HG02610 (cell line): ENCODE measurements at regions not wholly inside any gene's neighbourhood (a gene's known extent, or its start where the extent isn't known, plus 50 kb on each side); places are given as distances from the start of the nearest gene placed in this dataset.

Experiments
- ATAC-seq: cut with Tn5 transposase; IDR thresholded peaks from one replicate; pipeline ENCODE4 v1.9.1; 2021; ENCODE audit warnings: mild to moderate bottlenecking, moderate library complexity; ENCODE audit not compliant: unreplicated experiment

GRCh38 chr12:19940267-19940666 is 428.1 kb upstream of the PDE3A start:
- no peak for ATAC-seq

GRCh38 chr12:19941096-19941495 is 427.2 kb upstream of the PDE3A start:
- no peak for ATAC-seq

GRCh38 chr12:19945559-19946435 is 422.5 kb upstream of the PDE3A start:
- ATAC-seq: no peak

GRCh38 chr12:19946550-19946949 is 421.8 kb upstream of the PDE3A start:
- ATAC-seq: no peak

GRCh38 chr12:19947344-19947743 is 421.0 kb upstream of the PDE3A start:
- ATAC-seq: no peak

- no peak for ATAC-seq
These were observed 416.7 kb upstream of the PDE3A start for GRCh38 chr12:19951664-19952063.

GRCh38 chr12:19953734-19954133 is 414.6 kb upstream of the PDE3A start:
- ATAC-seq: no peak

GRCh38 chr12:19954163-19954562 is 414.2 kb upstream of the PDE3A start:
- ATAC-seq: no peak

GRCh38 chr12:19957308-19958125 is 410.8 kb upstream of the PDE3A start:
- ATAC-seq: no peak

GRCh38 chr12:19958389-19958788 is 409.9 kb upstream of the PDE3A start:
- no peak for ATAC-seq

GRCh38 chr12:19959353-19959752 is 409.0 kb upstream of the PDE3A start:
- ATAC-seq: no peak

- no peak for ATAC-seq
These were observed 407.8 kb upstream of the PDE3A start for GRCh38 chr12:19960527-19960926.

GRCh38 chr12:19962192-19962591 is 406.1 kb upstream of the PDE3A start:
- ATAC-seq: no peak

- no peak for ATAC-seq
These were observed 404.4 kb upstream of the PDE3A start for GRCh38 chr12:19963972-19964371.

- no peak for ATAC-seq
These were observed 403.8 kb upstream of the PDE3A start for GRCh38 chr12:19964549-19964948.

- ATAC-seq: no peak
These were observed 402.9 kb upstream of the PDE3A start for GRCh38 chr12:19965196-19966038.

GRCh38 chr12:19967001-19967400 is 401.3 kb upstream of the PDE3A start:
- ATAC-seq: no peak

GRCh38 chr12:19967431-19967830 is 400.9 kb upstream of the PDE3A start:
- no peak for ATAC-seq

- no peak for ATAC-seq
These were observed 398.2 kb upstream of the PDE3A start for GRCh38 chr12:19970116-19970515.

- ATAC-seq: no peak
These were observed 397.5 kb upstream of the PDE3A start for GRCh38 chr12:19970821-19971220.
